ENCODE measurements at regions not wholly inside any gene's neighbourhood (a gene's known extent, or its start where the extent isn't known, plus 50 kb on each side); places are given as distances from the start of the nearest gene placed in this dataset.

DNA sequence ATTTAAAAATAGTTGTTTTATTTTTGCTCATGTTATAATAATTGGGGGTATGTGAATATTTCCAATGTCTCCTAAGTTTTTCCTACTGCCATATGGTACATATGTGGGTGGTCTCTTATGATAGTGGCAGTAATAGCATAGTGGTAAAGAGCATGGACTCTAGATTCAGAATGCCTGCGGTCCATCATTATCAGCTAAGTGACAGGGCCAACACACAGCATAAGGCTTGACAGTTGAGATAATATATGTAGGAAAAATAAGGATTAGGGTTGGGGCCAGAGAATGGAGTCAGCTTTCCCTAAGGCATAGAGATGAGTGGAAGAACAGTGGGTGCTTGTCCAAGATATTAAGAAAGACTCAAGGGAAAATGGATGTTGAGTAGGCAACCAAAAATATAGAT is 2707.5 kb downstream of the PCDH7 start:
- no peak for TF ChIP-seq CTCF (conservative IDR thresholded peaks at IDR 0.05 in 1 of 2, IDR thresholded peaks at IDR 0.05 in 1 of 2; ENCODE audit: low read depth in 1 of 2, low read length in 2 of 2)
- TF ChIP-seq EZH2 (IDR thresholded peaks at IDR 0.05; ENCODE audit: low read length, missing control alignments) = no peak

All from fibroblast of lung (primary cell).